ENCODE measurements at regions not wholly inside any gene's neighbourhood (a gene's known extent, or its start where the extent isn't known, plus 50 kb on each side); places are given as distances from the start of the nearest gene placed in this dataset.

DNA sequence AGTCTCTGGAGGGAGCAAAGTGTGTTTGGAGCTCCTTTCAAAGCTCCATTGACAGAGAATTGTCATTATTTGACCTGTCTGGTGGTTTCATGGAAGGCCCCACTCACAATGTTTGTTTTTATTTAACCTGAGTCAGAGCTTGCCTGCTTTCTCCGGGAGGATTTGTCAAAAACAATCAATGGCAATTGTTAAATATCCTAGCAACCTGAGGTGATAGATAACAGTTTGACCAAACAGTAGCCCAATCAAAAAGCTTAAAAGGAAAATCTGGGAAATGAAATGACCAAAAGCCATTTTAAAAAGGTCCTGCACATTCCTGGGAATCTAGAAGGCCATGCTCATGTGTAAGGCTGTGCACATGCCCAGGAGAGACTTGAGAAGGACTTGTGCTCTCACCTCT, 177.2 kb upstream of the POC5 start:
- no peaks in the 10 kb centered on the region for H3K36me3 ChIP-seq (replicated peaks in 1 of 2; ENCODE audit: control insufficient read depth in 1 of 2, insufficient read depth in 2 of 2, low read length in 2 of 2)
- peak; percentile 28 for DNase-seq (ENCODE audit: low spot score)
- H3K27ac ChIP-seq (ENCODE audit: extremely low read length, insufficient read depth, low read length): no peak overlapping the region
- POLR2A ChIA-PET: no interaction called here
- no peak overlapping the region for H3K4me2 ChIP-seq (ENCODE audit: low read depth, low read length)
- 0% methylated on average over 1 of the region's 1 CpG for WGBS (ENCODE audit: low lambda C conversion rate)
- no peaks in the 10 kb centered on the region for H4K20me1 ChIP-seq (ENCODE audit: insufficient read depth, low read length)
- H3K9me3 ChIP-seq (ENCODE audit: low read length): peaks cover 12% of the 10 kb centered on the region
- intact Hi-C loops (cut with micrococcal nuclease; ENCODE audit: unreplicated experiment): no loop called here
- H3K4me3 ChIP-seq (replicated peaks in 1 of 3; ENCODE audit: insufficient read depth in 1 of 3, low read depth in 2 of 3, low read length in 3 of 3): no peak overlapping the region
- no peak for FAIRE-seq
- no peaks in the 10 kb centered on the region for H3K4me1 ChIP-seq (ENCODE audit: insufficient read depth, low read length)
- in situ Hi-C loops (cut with HindIII; ENCODE audit: extremely low pct_ligation_motif_present, low pct_unique_long_range_greater_than_20kb): no loop called here
- peak; percentile 80 for ATAC-seq
- no peak overlapping the region for H2AFZ ChIP-seq (ENCODE audit: low read length)
- no TSS peak for BruUV-seq (replicated peaks)
- no peaks in the 10 kb centered on the region for H3K27me3 ChIP-seq (ENCODE audit: control insufficient read depth in 1 of 2, insufficient read depth in 2 of 2, low read length in 2 of 2)
- TF ChIP-seq ZNF253 (CRISPR knock-in tag; IDR thresholded peaks at IDR 0.05; ENCODE audit: borderline replicate concordance) (no peak), ZBTB42 (CRISPR knock-in tag; IDR thresholded peaks at IDR 0.05) (no peak), TGIF2 (CRISPR knock-in tag; IDR thresholded peaks at IDR 0.05) (no peak), ZNF432 (CRISPR knock-in tag; IDR thresholded peaks at IDR 0.05; ENCODE audit: borderline replicate concordance) (peak; percentile 96)
- CTCF ChIA-PET (ENCODE audit: low intra/inter-chr PET ratio, low total read pairs): no interaction called here
- no peaks in the 10 kb centered on the region for H3K79me2 ChIP-seq (ENCODE audit: insufficient read depth, low read length)
- H3K9ac ChIP-seq (ENCODE audit: insufficient read depth, low read depth, low read length): no peak overlapping the region

DNA sequence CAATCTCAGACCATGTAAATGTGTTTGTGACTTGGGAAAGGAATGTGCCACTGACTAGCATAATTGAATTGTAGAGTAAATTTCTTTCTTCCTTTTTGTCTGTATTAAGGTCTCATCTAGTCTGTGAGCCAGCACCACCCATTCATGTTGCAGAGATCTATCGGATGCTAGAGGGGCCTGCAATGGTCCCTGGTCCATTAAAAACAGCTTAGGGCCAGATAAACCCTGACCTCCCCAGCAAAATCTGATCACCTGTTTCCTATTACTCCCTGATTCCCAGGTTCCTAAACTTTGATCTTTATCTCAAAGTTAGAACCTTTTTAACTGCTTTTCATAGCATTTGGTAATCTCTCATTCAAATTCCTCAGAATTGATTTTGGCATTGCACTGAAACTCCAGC, 174.5 kb upstream of the POC5 start:
- no peak overlapping the region for H2AFZ ChIP-seq (ENCODE audit: low read length)
- H3K9me3 ChIP-seq (ENCODE audit: low read length): peaks cover 12% of the 10 kb centered on the region
- no peak for DNase-seq (ENCODE audit: low spot score)
- no peak overlapping the region for H3K4me3 ChIP-seq (replicated peaks in 1 of 3; ENCODE audit: insufficient read depth in 1 of 3, low read depth in 2 of 3, low read length in 3 of 3)
- in situ Hi-C loops (cut with HindIII; ENCODE audit: extremely low pct_ligation_motif_present, low pct_unique_long_range_greater_than_20kb) (no loop called here), intact Hi-C loops (cut with micrococcal nuclease; ENCODE audit: unreplicated experiment) (no loop called here)
- H3K36me3 ChIP-seq (replicated peaks in 1 of 2; ENCODE audit: control insufficient read depth in 1 of 2, insufficient read depth in 2 of 2, low read length in 2 of 2): no peaks in the 10 kb centered on the region
- ATAC-seq: no peak
- FAIRE-seq: no peak
- H3K27me3 ChIP-seq (ENCODE audit: control insufficient read depth in 1 of 2, insufficient read depth in 2 of 2, low read length in 2 of 2): no peaks in the 10 kb centered on the region
- H3K79me2 ChIP-seq (ENCODE audit: insufficient read depth, low read length): no peaks in the 10 kb centered on the region
- no peak overlapping the region for H3K9ac ChIP-seq (ENCODE audit: insufficient read depth, low read depth, low read length)
- no peaks in the 10 kb centered on the region for H4K20me1 ChIP-seq (ENCODE audit: insufficient read depth, low read length)
- 0% methylated on average over 1 of the region's 1 CpG for WGBS (ENCODE audit: low lambda C conversion rate)
- no peak for TF ChIP-seq ISL2 (CRISPR knock-in tag; IDR thresholded peaks at IDR 0.05)
- H3K4me2 ChIP-seq (ENCODE audit: low read depth, low read length): no peak overlapping the region
- no peak overlapping the region for H3K27ac ChIP-seq (ENCODE audit: extremely low read length, insufficient read depth, low read length)
- no peaks in the 10 kb centered on the region for H3K4me1 ChIP-seq (ENCODE audit: insufficient read depth, low read length)
- ChIA-PET CTCF (ENCODE audit: low intra/inter-chr PET ratio, low total read pairs) (no interaction called here), POLR2A (no interaction called here)
- BruUV-seq (replicated peaks): no TSS peak

All from HepG2 (cell line).